ENCODE measurements at regions not wholly inside any gene's neighbourhood (a gene's known extent, or its start where the extent isn't known, plus 50 kb on each side); places are given as distances from the start of the nearest gene placed in this dataset.
"Not testable (repeated sequence)": the region's sequence is repeated elsewhere in the genome, so short reads cannot be mapped to it uniquely, and the experiment has no call there.

- not testable (repeated sequence) for TF ChIP-seq CTCF (IDR thresholded peaks at IDR 0.05; ENCODE audit: poor library complexity, severe bottlenecking); MXI1 (conservative IDR thresholded peaks at IDR 0.05; ENCODE audit: poor library complexity, severe bottlenecking); EZH2 (IDR thresholded peaks at IDR 0.05; ENCODE audit: borderline replicate concordance, insufficient read depth, low read length, poor library complexity, severe bottlenecking); EP300 (conservative IDR thresholded peaks at IDR 0.05; ENCODE audit: poor library complexity, severe bottlenecking); SMC3 (conservative IDR thresholded peaks at IDR 0.05; ENCODE audit: poor library complexity); POLR2AphosphoS5 (IDR thresholded peaks at IDR 0.05); TAF1 (IDR thresholded peaks at IDR 0.05; ENCODE audit: low read depth); RAD21 (conservative IDR thresholded peaks at IDR 0.05)
Observed at GRCh38 chr1:120608314-120609014, 115.3 kb upstream of the NBPF26 start.

Data from neural cell (in vitro differentiated cells).